ENCODE measurements at regions not wholly inside any gene's neighbourhood (a gene's known extent, or its start where the extent isn't known, plus 50 kb on each side); places are given as distances from the start of the nearest gene placed in this dataset.
"Not testable (repeated sequence)": the region's sequence is repeated elsewhere in the genome, so short reads cannot be mapped to it uniquely, and the experiment has no call there.

DNA sequence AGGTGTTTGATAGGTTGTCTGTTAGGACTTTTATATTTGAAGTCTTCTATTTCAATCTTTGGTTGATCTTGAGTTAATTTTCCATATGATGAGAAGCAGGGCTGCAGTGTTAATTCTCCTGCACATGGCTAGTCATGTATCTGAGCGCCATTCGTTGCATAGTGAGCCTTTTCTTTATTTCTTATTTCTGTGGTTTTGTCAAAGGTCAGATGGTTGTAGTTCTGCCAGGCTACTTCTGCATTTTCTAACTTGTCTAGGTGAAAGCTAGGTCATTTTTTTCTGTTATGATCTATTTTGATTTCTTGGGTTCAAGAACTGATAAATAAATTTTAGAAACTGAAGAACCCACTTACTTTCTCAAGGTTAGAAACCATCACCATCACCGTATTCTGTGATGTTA is 56.7 kb downstream of the CCDC74A start:
- DNase-seq = no peak

- DNase-seq = no peak
Observed at GRCh38 chr2:131584940-131585339, 57.3 kb downstream of the CCDC74A start.

- no peak for DNase-seq
Observed at GRCh38 chr2:131588152-131588873, 60.6 kb downstream of the CCDC74A start.

DNA sequence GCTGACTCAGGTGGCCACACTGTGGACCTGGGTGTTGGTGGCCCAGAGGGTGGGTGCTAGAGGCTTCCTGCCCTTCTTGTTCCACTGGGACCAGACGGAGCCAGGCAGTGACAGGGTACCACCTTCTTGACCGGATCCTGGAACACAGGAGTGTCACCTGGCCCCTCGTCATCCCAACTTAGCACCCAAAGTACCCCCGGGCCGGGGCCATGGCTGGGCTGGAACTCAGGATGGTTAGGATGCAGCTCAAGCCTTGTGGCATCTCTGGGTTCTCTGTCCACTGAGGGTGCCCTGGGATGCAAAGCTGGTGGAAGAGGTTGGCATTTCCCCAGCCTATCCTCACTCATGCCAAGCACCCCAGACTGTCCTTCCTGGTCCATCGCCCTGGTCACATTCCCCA is 61.4 kb downstream of the CCDC74A start:
- DNase-seq = not testable (repeated sequence)

DNA sequence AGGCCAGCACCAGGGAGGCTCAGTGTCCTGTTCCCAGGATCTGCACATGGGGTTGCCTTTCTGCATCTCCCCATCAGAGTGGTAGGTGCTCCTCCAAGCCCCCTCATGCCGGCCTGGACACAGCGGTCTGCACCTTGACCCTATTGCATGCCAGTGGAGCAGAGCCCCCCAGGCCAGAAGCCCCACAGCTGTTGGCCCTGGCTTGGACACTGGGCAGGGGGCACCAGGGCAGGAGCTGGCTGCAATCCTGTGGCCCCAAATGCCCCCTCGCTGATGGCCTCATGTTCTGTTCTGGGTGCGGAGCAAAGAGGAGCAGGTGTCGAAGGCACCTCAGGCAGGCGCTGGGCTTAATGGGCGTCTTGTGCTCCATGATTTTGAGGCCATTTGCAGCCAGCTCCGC is 62.7 kb downstream of the CCDC74A start:
- DNase-seq = no peak

DNA sequence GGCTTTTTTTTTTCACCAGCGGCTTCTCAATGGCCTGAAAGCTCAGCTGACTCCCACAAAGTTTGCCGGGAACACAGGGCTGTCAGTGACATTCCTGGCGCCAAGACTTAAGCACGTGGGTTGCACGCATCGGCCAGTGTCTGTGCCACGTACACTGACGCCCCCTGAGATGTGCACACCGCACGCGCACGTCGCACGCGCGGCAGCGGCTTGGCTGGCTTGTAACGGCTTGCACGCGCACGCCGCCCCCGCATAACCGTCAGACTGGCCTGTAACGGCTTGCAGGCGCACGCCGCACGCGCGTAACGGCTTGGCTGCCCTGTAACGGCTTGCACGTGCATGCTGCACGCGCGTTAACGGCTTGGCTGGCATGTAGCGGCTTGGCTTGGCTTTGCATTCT is 63.2 kb downstream of the CCDC74A start:
- no peak for DNase-seq

- DNase-seq = not testable (repeated sequence)
Observed at GRCh38 chr2:131596561-131596960, 68.9 kb downstream of the CCDC74A start.

DNA sequence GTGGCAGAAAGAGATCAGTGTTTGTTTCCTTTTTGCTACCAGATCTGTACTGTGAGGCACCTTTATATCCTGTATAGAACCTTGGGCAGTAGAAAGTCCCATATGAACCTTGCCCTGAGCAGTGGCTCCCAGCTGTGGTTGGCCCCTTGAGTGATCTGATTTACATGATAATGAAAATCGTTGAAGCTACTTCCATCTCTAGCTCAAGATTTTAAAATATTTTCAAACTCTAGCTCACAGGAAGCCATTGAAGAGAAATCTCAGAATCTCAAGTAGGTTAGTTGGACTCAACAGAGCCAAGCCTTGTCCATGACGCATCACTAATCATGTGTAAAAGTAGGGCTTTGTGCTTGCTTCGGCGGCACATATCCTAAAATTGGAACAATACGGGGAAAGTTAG is 74.8 kb downstream of the CCDC74A start:
- DNase-seq = not testable (repeated sequence)

GRCh38 chr2:131604652-131605051 is 77.0 kb downstream of the CCDC74A start:
- DNase-seq = not testable (repeated sequence)

GRCh38 chr2:131606366-131606765 is 78.7 kb downstream of the CCDC74A start:
- DNase-seq = not testable (repeated sequence)

DNA sequence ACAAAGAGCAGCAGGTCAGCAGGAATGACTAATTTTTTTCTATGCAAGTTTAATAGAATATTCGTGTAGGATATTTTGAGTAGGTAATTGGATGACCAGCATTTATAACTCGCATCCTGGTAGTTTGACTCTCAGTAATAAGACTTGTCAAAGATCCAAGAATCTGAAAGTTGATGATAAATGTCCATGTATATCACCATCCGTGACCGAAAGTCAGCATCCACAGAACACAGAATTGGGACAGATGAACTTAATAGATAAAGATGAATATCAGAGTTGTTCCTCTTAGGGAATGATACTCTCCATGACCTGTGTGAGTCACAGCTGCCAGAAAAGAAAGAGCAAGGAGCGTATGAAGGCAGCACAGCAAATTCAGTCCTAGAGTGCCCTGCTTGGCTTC is 79.4 kb downstream of the CCDC74A start:
- DNase-seq = not testable (repeated sequence)

DNA sequence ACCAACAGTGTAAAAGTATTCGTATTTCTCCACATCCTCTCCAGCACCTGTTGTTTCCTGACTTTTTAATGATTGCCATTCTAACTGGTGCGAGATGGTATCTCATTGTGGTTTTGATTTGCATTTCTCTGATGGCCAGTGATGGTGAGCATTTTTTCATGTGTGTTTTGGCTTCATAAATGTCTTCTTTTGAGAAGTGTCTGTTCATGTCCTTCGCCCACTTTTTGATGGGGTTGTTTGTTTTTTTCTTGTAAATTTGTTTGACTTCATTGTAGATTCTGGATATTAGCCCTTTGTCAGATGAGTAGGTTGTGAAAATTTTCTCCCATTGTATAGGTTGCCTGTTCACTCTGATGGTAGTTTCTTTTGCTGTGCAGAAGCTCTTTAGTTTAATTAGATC is 86.9 kb downstream of the CCDC74A start:
- DNase-seq = not testable (repeated sequence)

GRCh38 chr2:131618320-131618719 is 90.6 kb downstream of the CCDC74A start:
- not testable (repeated sequence) for DNase-seq

GRCh38 chr2:131622874-131623273 is 95.2 kb downstream of the CCDC74A start:
- not testable (repeated sequence) for DNase-seq

GRCh38 chr2:131626011-131626410 is 98.3 kb downstream of the CCDC74A start:
- DNase-seq = not testable (repeated sequence)

GRCh38 chr2:131626565-131626964 is 98.9 kb downstream of the CCDC74A start:
- not testable (repeated sequence) for DNase-seq

DNA sequence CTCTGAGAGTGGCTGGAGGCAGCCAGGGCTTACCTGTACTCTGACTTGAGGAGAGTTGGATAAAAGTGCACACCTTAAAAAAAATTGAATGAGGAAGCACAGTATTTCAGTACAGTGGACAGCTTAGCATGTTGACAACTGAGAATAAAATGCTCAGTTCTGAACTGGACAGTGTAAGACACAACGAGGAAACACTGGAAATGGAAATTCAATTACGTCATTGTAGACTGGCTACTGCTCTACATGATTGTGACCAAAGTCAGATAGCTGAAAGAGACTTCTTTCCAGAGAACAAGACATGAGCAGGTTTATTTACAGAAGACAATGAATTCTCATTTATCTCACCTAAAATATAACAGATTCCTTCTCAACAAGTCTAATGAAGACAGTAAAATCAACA is 100.1 kb downstream of the CCDC74A start:
- DNase-seq = not testable (repeated sequence)

- not testable (repeated sequence) for DNase-seq
Observed at GRCh38 chr2:131631648-131632047, 104.0 kb downstream of the CCDC74A start.

DNA sequence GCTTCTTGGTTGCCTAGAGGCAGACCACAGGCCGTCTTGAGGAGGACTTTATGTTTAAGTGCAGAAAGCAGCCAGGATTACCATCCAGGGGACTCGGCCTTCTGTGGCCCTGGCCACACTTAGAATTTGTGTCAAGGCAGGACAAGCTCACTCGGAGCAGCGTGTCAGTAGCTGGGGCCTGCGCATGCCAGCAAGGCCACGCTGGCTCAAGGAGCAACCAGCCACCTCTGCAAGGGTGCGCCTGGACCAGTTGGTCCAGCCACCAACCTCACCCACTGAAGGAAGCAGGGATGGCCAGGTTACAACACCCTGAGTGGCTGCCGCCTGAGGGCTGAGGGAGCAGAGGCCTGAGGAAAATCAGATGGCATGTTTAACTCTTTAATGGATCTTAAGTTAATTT is 105.7 kb downstream of the CCDC74A start:
- not testable (repeated sequence) for DNase-seq

GRCh38 chr2:131633827-131634695 is 106.4 kb downstream of the CCDC74A start:
- DNase-seq = not testable (repeated sequence)

DNA sequence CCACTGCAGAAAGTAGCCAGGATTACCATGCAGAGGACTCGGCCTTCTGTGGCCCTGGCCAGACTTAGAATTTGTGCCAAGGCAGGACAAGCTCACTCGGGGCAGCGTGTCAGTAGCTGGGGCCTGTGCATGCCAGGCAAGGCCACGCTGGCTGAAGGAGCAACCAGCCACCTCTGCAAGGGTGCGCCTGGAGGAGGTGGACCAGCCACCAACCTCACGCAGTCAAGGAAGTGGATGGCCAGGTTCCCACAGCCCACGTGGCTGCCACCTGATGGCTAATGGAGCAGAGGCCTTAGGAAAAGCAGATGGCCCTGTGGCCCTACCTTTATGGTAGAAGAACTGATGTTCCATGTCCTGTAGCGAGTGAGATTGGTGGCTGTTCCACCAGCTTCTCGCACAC is 107.9 kb downstream of the CCDC74A start:
- no peak for DNase-seq

- DNase-seq = not testable (repeated sequence)
Observed at GRCh38 chr2:131636704-131637308, 109.1 kb downstream of the CCDC74A start.

GRCh38 chr2:131639001-131639620 is 111.4 kb downstream of the CCDC74A start:
- DNase-seq = not testable (repeated sequence)

Measured in stimulated activated CD4-positive, alpha-beta T cell treated with anti-CD3 and anti-CD28 coated beads, Interleukin-1b, Interleukin-23, amount 100 ng/mL, for 48 hours (primary cell).